ENCODE measurements at regions not wholly inside any gene's neighbourhood (a gene's known extent, or its start where the extent isn't known, plus 50 kb on each side); places are given as distances from the start of the nearest gene placed in this dataset.

DNA sequence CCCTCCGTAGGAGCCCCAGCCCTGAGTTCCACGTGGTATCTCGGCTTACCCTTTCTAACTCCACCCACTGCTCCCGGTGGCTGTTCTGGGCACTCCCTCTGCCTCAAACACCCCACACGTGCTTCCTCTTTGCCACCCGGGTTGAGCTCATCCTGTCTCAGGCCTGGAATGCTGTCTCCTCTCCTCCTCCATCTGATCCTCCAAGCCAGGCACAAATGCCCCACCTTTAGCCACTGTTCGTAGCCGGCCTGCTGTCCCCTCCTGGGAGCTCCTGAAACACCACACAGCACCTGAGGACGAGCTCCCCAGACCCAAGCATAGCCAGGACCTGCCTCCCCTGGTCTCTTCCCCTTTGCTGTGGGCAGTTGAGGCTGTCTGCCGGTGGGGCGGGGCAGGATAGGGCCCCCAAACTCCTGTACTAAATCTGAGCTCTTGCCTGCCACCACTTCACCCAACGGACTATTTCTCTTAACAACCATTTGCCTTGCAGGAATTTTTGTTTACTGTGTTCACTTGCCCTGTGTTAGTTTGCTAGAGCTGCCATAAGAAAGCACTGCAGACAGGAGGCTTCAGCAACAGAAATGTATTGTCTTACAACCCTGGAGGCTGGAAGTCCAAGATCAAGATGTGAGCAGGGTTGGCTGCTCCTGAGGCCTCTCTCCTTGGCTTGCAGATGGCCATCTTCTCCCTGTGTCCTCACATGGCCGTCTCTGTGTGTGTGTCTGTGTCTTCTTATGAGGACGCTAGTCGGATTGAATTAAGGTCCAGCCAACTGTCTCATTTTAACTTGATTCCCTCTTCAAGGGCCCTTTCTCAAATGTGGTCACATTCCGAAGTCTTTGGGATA lies 58.3 kb upstream of the SHH start:
- no peak for TF ChIP-seq EZH2phosphoT487 (IDR thresholded peaks at IDR 0.05; ENCODE audit: insufficient read depth, low read depth)
- no peak for TF ChIP-seq EZH2 (IDR thresholded peaks at IDR 0.05; ENCODE audit: insufficient read depth, poor library complexity, severe bottlenecking)

All from GM23248 (cell line).